ENCODE measurements at regions not wholly inside any gene's neighbourhood (a gene's known extent, or its start where the extent isn't known, plus 50 kb on each side); places are given as distances from the start of the nearest gene placed in this dataset.

DNA sequence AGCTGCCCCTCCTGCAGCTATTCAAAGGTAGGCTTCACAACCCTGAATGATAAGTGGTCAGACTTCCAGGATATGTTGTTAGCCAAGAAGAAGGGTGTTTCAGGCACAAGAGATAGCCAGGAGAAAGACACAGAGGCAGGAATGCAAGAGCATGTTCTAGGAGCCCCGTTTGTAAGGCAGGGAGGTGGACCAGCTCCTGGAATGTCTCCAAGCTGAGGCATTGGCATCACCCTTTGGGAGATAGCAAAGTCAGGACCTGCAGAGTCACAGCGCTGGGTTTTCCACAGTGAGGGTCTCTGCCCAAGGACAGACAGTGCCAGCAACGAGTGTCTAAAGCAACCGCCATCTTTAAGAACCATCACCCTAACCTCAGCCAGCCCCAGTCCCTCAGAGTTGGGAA, 484.5 kb upstream of the ZMIZ1 start:
- ChIA-PET POLR2A (ENCODE audit: low non-redundant PET) (no interaction called here), CTCF (no interaction called here)
- no peaks in the 10 kb centered on the region for H3K9me3 ChIP-seq (ENCODE audit: low read depth, low read length, poor library complexity, severe bottlenecking)
- H3K4me1 ChIP-seq (ENCODE audit: insufficient read depth, low read length, poor library complexity, severe bottlenecking) = no peaks in the 10 kb centered on the region
- intact Hi-C loops (cut with micrococcal nuclease; ENCODE audit: unreplicated experiment) = no loop called here
- H3K27me3 ChIP-seq (replicated peaks; ENCODE audit: insufficient read depth, low read depth, low read length, poor library complexity) = no peaks in the 10 kb centered on the region
- no peak for TF ChIP-seq EZH2 (IDR thresholded peaks at IDR 0.05; ENCODE audit: borderline replicate concordance, low read depth, low read length, poor library complexity, severe bottlenecking)
- TF ChIP-seq, protein P1, sequence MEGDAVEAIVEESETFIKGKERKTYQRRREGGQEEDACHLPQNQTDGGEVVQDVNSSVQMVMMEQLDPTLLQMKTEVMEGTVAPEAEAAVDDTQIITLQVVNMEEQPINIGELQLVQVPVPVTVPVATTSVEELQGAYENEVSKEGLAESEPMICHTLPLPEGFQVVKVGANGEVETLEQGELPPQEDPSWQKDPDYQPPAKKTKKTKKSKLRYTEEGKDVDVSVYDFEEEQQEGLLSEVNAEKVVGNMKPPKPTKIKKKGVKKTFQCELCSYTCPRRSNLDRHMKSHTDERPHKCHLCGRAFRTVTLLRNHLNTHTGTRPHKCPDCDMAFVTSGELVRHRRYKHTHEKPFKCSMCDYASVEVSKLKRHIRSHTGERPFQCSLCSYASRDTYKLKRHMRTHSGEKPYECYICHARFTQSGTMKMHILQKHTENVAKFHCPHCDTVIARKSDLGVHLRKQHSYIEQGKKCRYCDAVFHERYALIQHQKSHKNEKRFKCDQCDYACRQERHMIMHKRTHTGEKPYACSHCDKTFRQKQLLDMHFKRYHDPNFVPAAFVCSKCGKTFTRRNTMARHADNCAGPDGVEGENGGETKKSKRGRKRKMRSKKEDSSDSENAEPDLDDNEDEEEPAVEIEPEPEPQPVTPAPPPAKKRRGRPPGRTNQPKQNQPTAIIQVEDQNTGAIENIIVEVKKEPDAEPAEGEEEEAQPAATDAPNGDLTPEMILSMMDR (conservative IDR thresholded peaks at IDR 0.05; ENCODE audit: low read depth, low read length) = no peak
- no peak overlapping the region for H3K27ac ChIP-seq (ENCODE audit: low read depth, low read length, poor library complexity, severe bottlenecking)
- BruUV-seq (replicated peaks) = no TSS peak
- DNase-seq (ENCODE audit: low spot score) = no peak
- no peaks in the 10 kb centered on the region for H3K36me3 ChIP-seq (ENCODE audit: insufficient read depth, low read length, poor library complexity, severe bottlenecking)
- H3K4me3 ChIP-seq (ENCODE audit: low read depth, low read length, poor library complexity, severe bottlenecking) = no peak overlapping the region

DNA sequence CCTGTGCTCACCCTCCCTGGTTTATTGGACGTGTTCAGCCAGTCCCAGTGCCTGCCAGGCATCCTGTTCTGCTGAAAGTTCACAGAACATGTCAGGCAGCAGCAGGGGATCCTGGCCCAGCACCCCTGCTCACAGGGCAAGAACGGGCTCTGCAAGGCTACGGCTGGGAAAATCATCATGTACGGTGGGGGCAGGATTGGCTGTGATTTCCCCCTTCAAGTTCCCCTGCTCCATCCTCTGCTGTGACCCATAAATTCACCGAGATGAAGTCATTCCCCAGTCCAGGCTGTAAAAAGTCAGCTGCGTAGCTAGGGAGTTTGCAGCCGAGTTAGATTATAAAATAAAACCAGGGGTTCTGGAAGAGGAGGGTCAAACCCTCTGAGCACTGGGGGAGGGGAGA, 484.1 kb upstream of the ZMIZ1 start:
- ChIA-PET POLR2A (ENCODE audit: low non-redundant PET) (no interaction called here), CTCF (no interaction called here)
- Histone ChIP-seq H3K9me3 (ENCODE audit: low read depth, low read length, poor library complexity, severe bottlenecking) (no peaks in the 10 kb centered on the region), H3K4me1 (ENCODE audit: insufficient read depth, low read length, poor library complexity, severe bottlenecking) (no peaks in the 10 kb centered on the region), H3K36me3 (ENCODE audit: insufficient read depth, low read length, poor library complexity, severe bottlenecking) (no peaks in the 10 kb centered on the region), H3K4me3 (ENCODE audit: low read depth, low read length, poor library complexity, severe bottlenecking) (no peak overlapping the region), H3K27ac (ENCODE audit: low read depth, low read length, poor library complexity, severe bottlenecking) (no peak overlapping the region), H3K27me3 (replicated peaks; ENCODE audit: insufficient read depth, low read depth, low read length, poor library complexity) (no peaks in the 10 kb centered on the region)
- DNase-seq (ENCODE audit: low spot score) = no peak
- no TSS peak for BruUV-seq (replicated peaks)
- no peak for TF ChIP-seq EZH2 (IDR thresholded peaks at IDR 0.05; ENCODE audit: borderline replicate concordance, low read depth, low read length, poor library complexity, severe bottlenecking)
- TF ChIP-seq, protein P1 (conservative IDR thresholded peaks at IDR 0.05; ENCODE audit: low read depth, low read length) = no peak
- intact Hi-C loops (cut with micrococcal nuclease; ENCODE audit: unreplicated experiment) = no loop called here

DNA sequence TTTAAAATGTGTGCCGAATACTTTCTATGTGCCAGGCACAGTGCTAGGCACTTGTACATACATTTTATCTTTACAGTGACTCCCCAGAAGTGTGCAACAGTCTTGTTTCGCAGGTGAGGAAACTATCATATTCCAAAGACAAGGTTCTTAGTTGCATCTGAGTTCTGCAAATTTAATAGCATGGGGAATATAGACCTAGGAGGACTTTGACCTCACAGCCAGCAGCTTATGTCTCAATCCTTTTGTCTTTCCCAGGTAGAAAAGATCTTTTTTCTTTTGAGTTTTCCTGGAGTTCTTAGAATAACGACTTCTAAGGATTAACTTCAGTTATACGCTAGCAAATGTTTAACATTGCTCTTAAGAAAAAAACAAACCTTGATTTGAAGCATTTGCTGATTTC, 482.8 kb upstream of the ZMIZ1 start:
- no peak overlapping the region for H3K27ac ChIP-seq (ENCODE audit: low read depth, low read length, poor library complexity, severe bottlenecking)
- intact Hi-C loops (cut with micrococcal nuclease; ENCODE audit: unreplicated experiment) = no loop called here
- no peak overlapping the region for H3K4me3 ChIP-seq (ENCODE audit: low read depth, low read length, poor library complexity, severe bottlenecking)
- no peak for DNase-seq (ENCODE audit: low spot score)
- BruUV-seq (replicated peaks) = no TSS peak
- H3K27me3 ChIP-seq (replicated peaks; ENCODE audit: insufficient read depth, low read depth, low read length, poor library complexity) = no peaks in the 10 kb centered on the region
- H3K4me1 ChIP-seq (ENCODE audit: insufficient read depth, low read length, poor library complexity, severe bottlenecking) = no peaks in the 10 kb centered on the region
- ChIA-PET CTCF (no interaction called here), POLR2A (ENCODE audit: low non-redundant PET) (interaction anchor here (0.7 kb wide), 1 partner anchor 818 kb away, joined by 3 read pairs; no protein-coding TSS in a partner anchor)
- TF ChIP-seq, protein P1 (conservative IDR thresholded peaks at IDR 0.05; ENCODE audit: low read depth, low read length) = no peak
- TF ChIP-seq EZH2 (IDR thresholded peaks at IDR 0.05; ENCODE audit: borderline replicate concordance, low read depth, low read length, poor library complexity, severe bottlenecking) = no peak
- no peaks in the 10 kb centered on the region for H3K36me3 ChIP-seq (ENCODE audit: insufficient read depth, low read length, poor library complexity, severe bottlenecking)
- H3K9me3 ChIP-seq (ENCODE audit: low read depth, low read length, poor library complexity, severe bottlenecking) = no peaks in the 10 kb centered on the region
